GM18867 (cell line): ENCODE measurements at regions not wholly inside any gene's neighbourhood (a gene's known extent, or its start where the extent isn't known, plus 50 kb on each side); places are given as distances from the start of the nearest gene placed in this dataset.
"Not testable (repeated sequence)": the region's sequence is repeated elsewhere in the genome, so short reads cannot be mapped to it uniquely, and the experiment has no call there.

Source experiments
- ATAC-seq: cut with Tn5 transposase; IDR thresholded peaks from one replicate; pipeline ENCODE4 v1.9.1; 2021; ENCODE audit warnings: mild to moderate bottlenecking, moderate library complexity; ENCODE audit not compliant: unreplicated experiment

DNA sequence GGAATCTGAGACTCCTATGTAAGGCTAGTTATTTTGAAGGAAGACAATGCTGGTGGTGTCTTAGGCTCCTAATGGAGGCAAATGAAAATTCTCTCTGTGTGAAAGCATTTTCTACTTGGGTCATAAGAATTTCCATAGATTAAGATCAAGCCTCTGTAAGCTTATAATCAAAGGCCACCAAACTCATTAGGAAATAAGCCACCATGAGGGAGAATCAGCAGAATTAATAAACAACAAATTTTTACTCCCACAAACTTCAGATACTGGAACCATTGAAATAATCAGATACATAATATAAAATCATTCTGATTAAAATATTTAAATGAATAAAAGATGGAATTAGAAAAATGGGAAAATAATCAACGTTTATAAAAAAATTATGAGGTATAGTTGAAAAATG is 178.7 kb downstream of the NPIPA8 start:
- not testable (repeated sequence) for ATAC-seq

DNA sequence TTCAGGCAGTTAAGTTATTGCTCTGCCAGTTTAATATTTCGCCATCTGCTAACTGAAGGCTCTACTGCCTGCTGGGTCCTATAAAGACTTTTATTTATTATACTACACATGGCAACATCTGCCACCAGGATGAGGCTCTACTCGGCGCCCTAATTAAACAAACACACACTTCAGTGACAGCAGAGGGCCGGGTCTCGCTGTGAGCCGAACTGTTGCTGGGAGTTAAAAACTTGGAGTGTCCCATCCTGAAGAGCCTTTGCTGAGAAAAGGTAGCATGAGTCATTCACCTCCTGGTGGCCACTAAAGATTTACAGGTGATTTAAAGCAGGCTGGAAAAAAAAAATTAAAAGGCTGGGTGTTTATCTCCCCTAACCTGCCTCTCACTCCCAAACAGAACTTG is 183.7 kb downstream of the NPIPA8 start:
- ATAC-seq = not testable (repeated sequence)

DNA sequence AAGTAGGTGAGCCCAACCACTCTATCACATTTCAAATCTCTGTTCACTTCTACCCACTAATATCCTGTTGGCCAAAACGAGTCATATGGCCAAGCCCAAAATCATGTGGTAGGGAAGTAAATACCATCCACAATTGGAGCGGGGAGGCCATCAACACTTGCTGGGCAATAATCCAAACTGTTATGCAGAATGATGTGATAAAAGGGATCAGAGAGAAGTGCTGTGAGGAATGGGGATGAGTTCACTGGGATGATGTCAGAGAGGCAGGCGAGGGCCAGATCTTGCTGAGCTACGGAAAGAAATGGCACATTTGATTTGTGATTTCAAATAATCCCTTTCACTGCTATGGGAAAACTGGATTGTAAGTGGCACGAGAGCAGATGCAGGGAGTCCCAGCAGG is 188.4 kb downstream of the NPIPA8 start:
- not testable (repeated sequence) for ATAC-seq

DNA sequence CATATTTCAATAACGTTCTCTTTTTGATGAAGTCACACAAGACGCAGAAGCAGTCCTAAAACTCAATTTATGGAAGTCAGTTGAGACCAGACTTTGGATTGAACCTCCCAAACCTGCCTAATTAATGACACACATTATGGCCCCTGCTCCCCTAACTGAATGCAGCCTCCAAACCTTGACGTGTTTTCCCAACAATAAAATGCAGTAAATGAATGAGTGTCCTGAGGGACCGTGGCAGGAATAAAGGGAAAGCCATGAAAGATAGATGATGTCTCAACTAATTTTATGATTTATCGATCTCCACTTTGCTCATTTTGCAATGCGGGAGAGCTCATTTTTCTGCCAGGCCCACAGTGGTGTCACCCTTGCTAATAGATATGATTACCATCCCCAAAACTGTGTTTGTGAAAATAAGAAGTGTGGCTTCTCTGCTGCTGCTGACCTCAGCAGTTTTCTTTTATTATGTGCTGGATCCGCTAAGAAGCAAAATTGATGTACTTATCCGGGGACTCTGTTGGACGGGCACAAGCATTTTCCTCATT is 189.9 kb downstream of the NPIPA8 start:
- ATAC-seq = not testable (repeated sequence)

DNA sequence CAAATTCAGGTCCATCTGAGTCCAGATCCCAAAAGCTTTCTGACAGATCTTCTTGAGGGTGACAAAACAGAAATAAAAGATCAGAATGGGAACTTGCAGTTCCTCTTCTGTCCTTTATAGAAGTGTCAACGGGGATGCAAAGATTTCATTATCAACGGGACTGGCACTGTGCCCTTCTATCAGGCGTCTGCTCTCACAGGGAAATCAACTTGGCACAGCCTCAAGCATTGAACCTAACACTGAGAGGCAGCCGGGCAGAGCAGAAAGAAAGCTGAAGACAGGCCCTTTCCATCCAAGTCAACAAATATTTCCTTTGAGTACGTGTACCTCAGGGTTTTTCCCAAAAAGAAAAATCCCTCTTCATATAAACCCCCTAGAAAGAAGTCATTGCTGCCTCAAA is 194.5 kb downstream of the NPIPA8 start:
- not testable (repeated sequence) for ATAC-seq

DNA sequence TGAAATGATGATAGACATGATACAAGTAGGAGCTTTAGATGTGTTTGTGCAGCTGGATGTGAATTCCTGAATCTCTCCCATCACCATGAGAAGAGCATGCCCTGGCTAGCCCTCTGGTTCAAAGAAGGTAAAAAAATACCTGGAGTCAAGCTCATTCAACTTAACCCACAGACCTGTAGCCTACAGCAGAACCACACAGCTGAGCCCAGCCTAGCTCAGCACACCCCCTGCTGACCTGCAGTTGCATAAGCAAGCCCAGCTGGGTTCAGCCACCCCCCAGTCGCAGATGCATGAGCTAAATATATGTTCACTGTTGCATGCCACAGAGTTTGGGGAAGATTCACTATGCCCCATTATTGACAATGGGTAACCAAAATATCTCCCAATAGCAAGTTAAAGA is 200.2 kb downstream of the NPIPA8 start:
- ATAC-seq = not testable (repeated sequence)

DNA sequence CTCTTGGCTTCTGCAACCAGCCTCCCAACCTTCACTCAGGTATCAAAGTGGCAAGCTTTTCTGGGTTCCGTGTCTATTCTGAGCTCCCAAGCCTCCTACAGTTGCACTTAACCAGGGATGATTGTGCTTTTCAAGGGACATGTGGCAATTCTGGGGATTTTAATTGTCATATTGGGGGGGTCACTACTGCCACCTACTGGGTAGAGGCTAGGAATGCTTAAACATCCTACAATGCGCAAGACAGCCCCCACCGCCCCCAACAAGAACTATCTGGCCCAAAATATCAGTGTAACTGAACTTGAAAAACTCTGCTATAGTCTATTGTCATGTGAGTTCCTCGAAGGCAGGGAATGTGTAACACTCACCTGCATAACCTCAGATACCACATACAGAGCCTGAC is 201.5 kb downstream of the NPIPA8 start:
- not testable (repeated sequence) for ATAC-seq

DNA sequence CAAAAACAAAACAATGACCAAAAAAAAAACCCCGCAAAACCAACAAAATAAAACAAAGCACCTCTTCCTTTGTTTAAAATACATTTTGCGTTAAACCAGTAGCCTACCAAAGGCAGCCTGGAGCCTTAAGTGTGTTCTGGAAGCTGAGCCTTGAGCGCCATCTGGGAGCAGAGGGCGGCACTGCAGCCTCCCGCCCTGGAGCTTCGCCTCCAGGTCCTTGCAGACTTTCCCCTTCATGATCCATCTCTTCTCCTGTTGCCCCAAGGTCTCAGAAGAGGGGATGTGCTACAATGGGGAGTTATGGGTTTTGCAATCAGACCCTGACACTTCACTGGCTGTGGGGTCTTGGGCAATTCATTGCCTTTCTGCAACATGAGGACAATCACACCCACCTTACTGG is 204.9 kb downstream of the NPIPA8 start:
- ATAC-seq = not testable (repeated sequence)

DNA sequence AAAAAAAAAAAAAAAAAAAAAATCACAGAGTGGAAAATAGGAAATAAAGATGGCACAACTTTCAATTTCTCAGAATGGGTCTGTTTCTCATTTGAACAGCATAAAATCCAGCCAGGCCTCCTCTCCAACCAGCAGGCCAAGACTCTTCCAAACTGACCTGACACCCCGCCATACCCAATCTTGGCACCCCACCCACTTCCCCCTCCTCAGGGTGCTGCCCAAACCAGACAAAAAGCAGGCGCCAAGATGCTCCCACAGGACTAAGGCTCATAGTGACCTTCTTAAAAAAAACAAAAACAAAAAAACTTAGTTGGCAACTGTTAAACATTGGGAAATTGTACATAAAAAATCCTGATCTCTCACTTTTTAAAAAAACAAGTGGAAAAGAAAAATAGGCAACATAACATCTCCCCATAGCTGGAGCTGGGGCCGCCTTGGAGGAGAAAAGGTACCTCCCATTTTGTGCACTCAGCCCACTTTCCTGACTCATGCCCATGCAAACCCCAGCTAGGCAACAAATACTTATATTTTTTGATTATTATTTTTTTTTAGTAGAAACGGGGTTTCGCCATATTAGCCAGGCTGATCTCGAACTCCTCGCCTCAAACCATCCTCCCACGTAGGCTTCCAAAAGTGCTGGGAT is 205.9 kb downstream of the NPIPA8 start:
- not testable (repeated sequence) for ATAC-seq

DNA sequence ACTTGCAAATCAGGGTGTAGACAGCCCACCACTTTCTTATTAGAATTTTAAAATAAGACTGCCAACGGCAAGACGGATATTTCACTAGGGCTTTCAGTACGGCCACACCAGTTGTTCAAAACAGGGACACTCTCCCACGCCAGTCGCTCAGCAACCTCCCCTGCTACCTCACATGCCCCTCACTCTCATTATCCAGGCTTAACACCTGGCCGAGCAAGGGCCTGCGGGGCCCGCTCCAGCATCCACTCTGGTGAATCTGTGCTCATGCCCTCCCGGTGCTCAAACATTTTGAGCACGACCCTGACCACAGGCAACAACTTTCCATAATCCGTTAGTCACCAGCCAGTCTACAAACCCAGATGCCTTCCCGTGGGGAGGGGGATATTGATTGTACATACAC is 209.5 kb downstream of the NPIPA8 start:
- ATAC-seq = not testable (repeated sequence)

DNA sequence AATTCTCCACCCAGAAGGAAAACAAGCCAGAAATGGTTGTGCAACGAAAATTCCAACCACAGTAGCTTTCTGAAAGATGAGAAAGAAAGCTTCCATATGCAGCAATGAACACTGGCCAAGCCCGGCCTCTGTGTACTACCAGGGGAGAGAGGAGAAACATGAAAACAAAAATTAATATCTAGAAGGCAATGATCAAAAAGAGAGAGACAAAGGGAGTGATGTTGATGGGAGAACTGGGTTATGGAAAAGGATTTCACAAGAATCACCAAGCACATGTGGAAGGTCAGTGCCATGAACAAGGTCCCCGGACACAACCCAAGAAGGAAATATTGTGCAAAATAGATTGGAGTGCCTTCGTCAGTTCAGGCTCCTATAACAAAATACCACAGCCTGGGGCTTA is 217.4 kb downstream of the NPIPA8 start:
- not testable (repeated sequence) for ATAC-seq

DNA sequence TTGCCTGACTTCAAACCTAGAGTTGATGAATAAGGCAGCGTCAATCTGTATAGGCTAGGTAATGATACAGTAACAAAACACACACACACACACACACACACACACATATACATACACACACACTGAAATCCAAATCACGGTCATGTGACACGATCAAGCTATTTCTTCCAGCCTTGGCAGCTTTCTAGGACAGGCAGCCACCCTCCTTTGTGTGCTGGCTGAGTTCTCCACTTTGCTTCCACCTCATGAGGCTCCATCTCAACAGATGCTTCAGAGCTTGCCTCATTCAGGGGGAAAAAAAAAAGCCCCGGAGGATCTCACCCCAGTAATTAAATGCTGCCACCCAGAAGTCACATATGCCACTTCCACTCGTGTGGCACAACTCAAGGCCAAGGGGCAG is 217.9 kb downstream of the NPIPA8 start:
- ATAC-seq = not testable (repeated sequence)

DNA sequence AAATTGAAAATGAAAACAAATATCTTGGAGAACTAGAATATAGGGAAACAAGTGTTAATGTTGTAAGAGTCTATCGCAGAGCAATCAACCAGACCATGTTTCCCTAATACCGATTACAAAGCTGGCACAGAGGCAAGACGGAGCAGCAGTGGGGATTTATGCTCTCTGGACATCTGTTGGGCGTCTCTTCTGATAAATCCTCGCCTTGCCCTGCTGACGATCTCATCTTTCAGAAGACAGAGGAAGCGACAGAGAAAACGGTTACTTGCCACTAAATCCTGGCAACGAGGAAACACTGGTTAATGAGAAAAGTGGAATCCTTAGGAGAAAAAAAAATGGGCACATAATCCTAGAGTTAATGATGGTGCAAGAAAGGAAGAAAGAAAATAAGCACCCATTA is 218.5 kb downstream of the NPIPA8 start:
- not testable (repeated sequence) for ATAC-seq

DNA sequence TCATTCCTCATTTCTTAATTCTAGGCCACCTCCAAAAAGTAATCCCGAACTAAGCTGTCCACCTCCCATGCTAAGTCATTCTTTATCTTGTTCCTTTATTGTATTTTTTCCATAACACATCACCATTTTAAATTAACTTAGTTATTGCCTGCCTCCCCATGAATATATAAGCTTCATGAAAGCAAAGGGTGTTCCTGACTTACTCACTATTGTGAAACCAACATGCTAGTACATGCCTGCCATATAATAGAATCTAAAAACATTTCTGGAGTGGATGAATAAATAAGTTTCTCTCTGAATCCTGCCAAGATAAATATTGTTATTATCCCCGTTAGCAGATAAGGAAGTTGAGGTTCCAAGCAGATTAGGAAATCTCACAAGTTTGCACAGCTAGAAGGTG is 232.1 kb downstream of the NPIPA8 start:
- ATAC-seq = not testable (repeated sequence)

DNA sequence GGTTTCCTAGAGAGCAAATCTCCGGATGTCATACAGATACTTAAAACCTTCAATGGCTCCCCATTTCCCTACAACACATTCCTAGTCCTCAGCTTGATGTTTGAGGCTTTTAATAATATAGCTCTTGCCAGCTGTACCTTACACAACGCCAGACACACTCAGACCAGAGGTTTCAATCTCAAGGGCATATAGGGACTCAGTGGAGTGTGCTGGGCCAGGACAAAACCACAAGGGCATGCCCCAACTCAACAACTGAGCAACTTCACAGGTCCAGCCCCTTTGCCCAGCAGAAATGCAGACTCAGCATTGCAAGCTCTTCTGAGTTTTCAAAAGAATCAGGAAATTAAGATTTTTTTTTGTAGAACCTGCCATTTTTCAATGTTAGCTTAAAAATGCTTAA is 235.5 kb downstream of the NPIPA8 start:
- not testable (repeated sequence) for ATAC-seq

DNA sequence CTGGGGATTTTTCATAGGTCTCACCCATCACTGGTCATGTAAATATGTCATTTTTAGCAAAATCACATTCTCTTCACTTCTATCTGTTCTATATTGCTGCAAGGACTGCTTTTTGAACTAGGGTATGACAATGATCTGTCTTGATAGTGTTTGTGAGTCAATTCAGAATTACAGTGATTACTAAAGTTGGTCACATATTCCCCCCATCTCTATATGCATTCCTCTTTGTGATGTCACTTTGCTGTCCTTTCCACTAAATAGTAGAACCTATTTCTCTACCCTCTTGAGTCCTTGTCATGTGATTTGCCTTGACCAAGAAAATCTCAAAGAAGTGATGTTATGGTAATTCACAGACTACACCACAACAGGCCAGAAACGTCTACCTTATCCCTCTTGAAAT is 243.9 kb downstream of the NPIPA8 start:
- not testable (repeated sequence) for ATAC-seq

DNA sequence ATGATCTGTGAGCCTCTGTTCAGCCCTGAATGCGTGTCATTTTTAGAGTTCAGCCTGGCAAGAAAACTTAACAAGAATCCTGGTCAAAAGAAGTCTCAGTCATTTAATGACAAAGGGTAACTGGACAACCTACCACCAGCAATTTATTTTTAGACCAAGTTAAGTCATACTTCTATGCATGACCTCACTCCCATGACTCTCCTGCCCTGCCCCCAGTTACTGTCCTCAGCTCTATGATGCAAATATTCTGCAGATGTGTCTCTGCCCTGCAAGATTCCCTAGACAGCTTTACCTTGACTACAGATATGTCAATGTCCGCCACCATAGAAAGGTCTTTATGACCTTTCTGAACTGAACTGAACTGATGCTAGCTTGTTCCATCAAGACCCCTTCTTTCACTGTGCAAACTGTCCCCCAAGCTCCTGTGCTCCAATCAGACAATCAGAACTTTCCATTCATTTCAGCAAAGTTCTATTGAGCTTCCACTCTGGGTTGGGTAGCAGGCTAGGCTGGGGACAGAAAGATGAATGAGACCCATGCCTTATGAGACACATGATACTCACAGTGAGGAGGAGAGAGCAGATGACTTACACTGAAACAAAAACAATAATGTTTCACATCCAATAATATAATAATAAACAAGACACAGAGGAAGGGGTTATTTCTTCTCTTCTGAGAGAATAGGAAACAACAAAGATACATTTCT is 255.7 kb downstream of the NPIPA8 start:
- not testable (repeated sequence) for ATAC-seq

DNA sequence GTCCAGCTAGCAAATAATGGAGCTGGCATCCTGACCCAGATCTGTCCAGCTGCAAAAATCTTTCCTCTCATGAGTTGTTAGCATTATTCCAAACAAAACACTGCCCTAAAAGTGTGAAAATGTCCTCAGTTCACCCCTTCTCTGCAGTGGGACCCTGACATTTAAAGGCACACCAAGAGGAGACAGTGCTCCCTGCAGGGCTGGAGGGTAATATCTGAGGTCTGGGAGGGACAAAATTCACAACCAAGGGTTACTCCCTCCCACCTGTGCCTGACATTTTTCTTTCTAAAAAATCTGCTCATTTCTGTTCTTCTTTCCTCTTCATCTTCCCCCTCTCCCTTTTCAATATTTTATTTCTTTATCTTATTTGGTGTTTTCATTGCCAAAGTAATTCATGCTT is 258.6 kb downstream of the NPIPA8 start:
- ATAC-seq = not testable (repeated sequence)

DNA sequence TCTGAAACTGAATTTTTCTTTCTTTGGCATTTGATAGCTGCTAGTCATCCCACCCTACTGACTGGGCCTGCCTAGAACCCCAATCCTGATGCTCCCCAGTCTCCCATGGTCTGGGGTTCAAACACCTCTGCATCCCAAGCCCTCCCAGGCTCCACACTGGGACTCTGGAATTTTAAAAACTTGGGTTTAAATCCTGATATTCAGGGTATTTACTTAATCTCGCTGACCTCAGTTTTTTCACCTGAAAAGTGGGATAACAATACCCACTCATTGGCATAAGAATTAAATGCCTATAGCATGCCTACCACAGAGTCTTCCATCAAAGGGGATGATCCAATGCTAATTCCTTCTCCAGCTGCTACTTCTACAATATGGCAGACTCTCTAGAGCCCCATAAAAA is 264.4 kb downstream of the NPIPA8 start:
- ATAC-seq = no peak

DNA sequence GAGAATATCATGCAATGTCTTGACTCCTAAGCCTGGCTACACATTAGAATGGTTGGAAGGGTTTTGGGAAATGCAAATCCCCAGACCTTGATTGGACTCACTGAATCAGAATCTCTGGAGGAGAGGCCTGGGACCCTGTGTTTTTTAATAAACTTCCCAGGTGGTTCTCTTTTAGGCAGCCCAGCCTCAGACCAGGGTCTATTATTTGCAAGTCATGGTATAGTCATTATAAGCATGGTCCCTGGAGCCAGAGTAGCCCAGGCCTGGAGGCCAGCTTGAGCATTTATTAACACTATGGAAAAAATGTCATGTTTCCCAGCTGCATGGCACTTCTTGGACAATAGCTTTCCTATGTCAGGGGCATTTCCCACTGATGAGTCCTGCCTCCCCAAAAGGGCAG is 266.9 kb downstream of the NPIPA8 start:
- ATAC-seq = no peak

DNA sequence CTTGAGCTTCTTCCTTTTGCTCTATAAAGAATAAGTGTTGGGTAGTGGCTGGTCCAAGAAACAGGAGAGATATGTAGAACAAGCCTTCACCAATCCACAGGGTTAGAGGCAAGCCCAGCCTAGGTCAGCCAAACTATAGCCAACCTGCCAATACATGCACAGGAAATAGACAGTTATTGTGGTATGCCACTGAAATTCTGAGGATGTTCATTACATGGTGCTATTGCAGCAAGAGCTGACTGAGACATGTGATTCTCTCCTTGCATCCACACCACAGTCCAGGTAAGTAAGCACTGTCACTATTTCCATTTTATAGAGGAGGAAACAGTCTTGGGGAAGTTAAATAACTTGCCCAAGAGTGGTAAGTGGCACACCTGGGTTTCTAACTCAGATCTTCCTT is 268.1 kb downstream of the NPIPA8 start:
- ATAC-seq = no peak

DNA sequence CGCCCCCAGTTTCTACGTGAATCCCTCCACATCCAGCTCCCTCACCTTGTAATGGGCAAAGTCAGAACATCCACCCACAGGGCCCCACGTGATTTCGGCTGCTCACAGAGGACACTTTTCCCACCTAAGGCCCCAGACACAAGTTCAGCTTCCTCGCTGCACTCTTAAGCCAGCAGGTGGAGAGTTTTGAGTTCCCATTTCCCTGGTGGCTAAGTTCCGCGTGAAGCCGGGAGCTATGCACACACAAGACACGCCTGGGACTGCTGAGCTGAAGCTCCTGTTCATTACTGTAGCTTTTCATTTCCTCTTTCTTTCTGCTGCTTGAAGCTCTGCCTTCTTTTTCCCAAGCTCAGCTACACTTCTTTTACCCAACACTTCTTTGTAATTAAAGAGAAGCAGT is 273.8 kb downstream of the NPIPA8 start:
- no peak for ATAC-seq
